HepG2 (cell line): ENCODE measurements at regions not wholly inside any gene's neighbourhood (a gene's known extent, or its start where the extent isn't known, plus 50 kb on each side); places are given as distances from the start of the nearest gene placed in this dataset.

ENCODE experiments used
- ATAC-seq: fragments of 200-7000 bp; cut with Tn5 transposase; 3 replicates; pipeline ENCODE4 v1.9.1; 2020; ENCODE audit warnings: mild to moderate bottlenecking, moderate library complexity
- BruUV-seq: library from RNA; stranded (reverse); fragments of 400-500 nt; replicated peaks from 2 replicates; lab custom pipeline; 2021; lab: Mats Ljungman, UMichigan
- CTCF ChIA-PET: fragments of 300-600 bp; formaldehyde crosslinking; extraction: SDS; loops from one replicate; lab custom pipeline; 2021; ENCODE audit warnings: low total read pairs, inconsistent platforms, low intra/inter-chr PET ratio; lab: Yijun Ruan, JAX
- POLR2A ChIA-PET: fragments of 350-600 bp; sonication (Branson Sonifier 250); formaldehyde crosslinking; loops from one replicate; lab custom pipeline; 2020; ENCODE audit warnings: antibody characterized with exemption, inconsistent platforms; lab: Yijun Ruan, JAX
- DNase-seq: peaks from one replicate; pipeline ENCODE4 v3.0.0-alpha.2; 2015; ENCODE audit warnings: low spot score
- FAIRE-seq: peaks from 3 replicates; lab custom pipeline; 2011; peaks lifted over from hg19 to GRCh38; lab: Jason Lieb, UNC
- H2AFZ ChIP-seq: one replicate; pipeline ENCODE4 v1.6.1; 2011; ENCODE audit warnings: low read length, inconsistent platforms
- H3K27ac ChIP-seq: fragments of 300-600 bp; 3 replicates; pipeline ENCODE4 v1.8.0; 2011; ENCODE audit warnings: mixed run types, mild to moderate bottlenecking, mixed read lengths, low read length, inconsistent platforms; ENCODE audit not compliant: insufficient read depth; ENCODE audit errors: extremely low read length
- H3K27me3 ChIP-seq, 2 experiments: fragments of 200-600 bp in 1 of 2; 2 replicates in 1 of 2; 3 replicates in 1 of 2; pipeline versions ENCODE4 v1.6.0 to v1.8.0; 2011; ENCODE audit warnings: low read length in 2 of 2, mild to moderate bottlenecking in 2 of 2, moderate library complexity in 2 of 2, inconsistent platforms in 1 of 2; ENCODE audit not compliant: insufficient read depth in 2 of 2, control insufficient read depth in 1 of 2
- H3K36me3 ChIP-seq, 2 experiments: fragments of 200-600 bp in 1 of 2; replicated peaks in 1 of 2; 2 replicates in 1 of 2; 3 replicates in 1 of 2; pipeline versions ENCODE4 v1.5.1 to v1.8.0; 2011; ENCODE audit warnings: low read length in 2 of 2, inconsistent platforms in 1 of 2; ENCODE audit not compliant: insufficient read depth in 2 of 2, control insufficient read depth in 1 of 2
- H3K4me1 ChIP-seq: 2 replicates; pipeline ENCODE4 v1.5.1; 2012; ENCODE audit warnings: low read length, inconsistent platforms; ENCODE audit not compliant: insufficient read depth
- H3K4me2 ChIP-seq: 2 replicates; pipeline ENCODE4 v1.6.0; 2011; ENCODE audit warnings: low read depth, low read length, inconsistent platforms
- H3K4me3 ChIP-seq, 3 experiments: fragments of 200-600 bp in 1 of 3; sonication (generic), shearing (Covaris generic) in 1 of 3; replicated peaks in 1 of 3; 2 replicates each; pipeline ENCODE4 v1.5.1; 2011 to 2016; ENCODE audit warnings: low read length in 3 of 3, inconsistent platforms in 2 of 3, low read depth in 2 of 3, mild to moderate bottlenecking in 2 of 3, control low read depth in 1 of 3, mixed read lengths in 1 of 3; ENCODE audit not compliant: insufficient read depth in 1 of 3
- H3K79me2 ChIP-seq: one replicate; pipeline ENCODE4 v1.6.1; 2011; ENCODE audit warnings: low read length, inconsistent platforms; ENCODE audit not compliant: insufficient read depth
- H3K9ac ChIP-seq: 2 replicates; pipeline ENCODE4 v1.6.0; 2011; ENCODE audit warnings: mild to moderate bottlenecking, low read depth, low read length, inconsistent platforms; ENCODE audit not compliant: insufficient read depth
- H3K9me3 ChIP-seq: 2 replicates; pipeline ENCODE4 v1.5.1; 2012; ENCODE audit warnings: mild to moderate bottlenecking, low read length
- H4K20me1 ChIP-seq: 2 replicates; pipeline ENCODE4 v1.6.0; 2011; ENCODE audit warnings: inconsistent platforms, mild to moderate bottlenecking, low read length, moderate library complexity; ENCODE audit not compliant: insufficient read depth
- CREB1 ChIP-seq, 2 experiments: fragments of 450-650 bp in 1 of 2; IDR thresholded peaks; 2 replicates each; pipeline ENCODE4 v1.6.1; 2016 to 2017; ENCODE audit warnings: control low read depth in 1 of 2, mild to moderate bottlenecking in 1 of 2, missing compliant biosample characterization in 1 of 2, missing genetic modification characterization in 1 of 2
- KAT8 ChIP-seq: IDR thresholded peaks from 2 replicates; pipeline ENCODE4 v1.6.1; 2016; ENCODE audit warnings: missing genetic modification reagents, missing compliant biosample characterization
- NCOA5 ChIP-seq: sonication (generic); formaldehyde crosslinking; IDR thresholded peaks from 2 replicates; pipeline ENCODE4 v1.4.0; 2020; ENCODE audit warnings: missing genetic modification reagents
- NFATC3 ChIP-seq: sonication (generic); formaldehyde crosslinking; IDR thresholded peaks from 2 replicates; pipeline ENCODE4 v1.5.1; 2020; ENCODE audit warnings: mild to moderate bottlenecking, missing genetic modification reagents
- ZNF326 ChIP-seq: sonication (generic); formaldehyde crosslinking; IDR thresholded peaks from 2 replicates; pipeline ENCODE4 v1.4.0; 2020; ENCODE audit warnings: missing genetic modification reagents, borderline replicate concordance
- WGBS: methylation state at CpG from one replicate; pipeline ENCODE4 v1.1.6; 2017; ENCODE audit warnings: low lambda C conversion rate; 5-methylcytosine and 5-hydroxymethylcytosine counted together
- in situ Hi-C: cut with HindIII; loops from 2 replicates; pipeline ENCODE4 v1.10.0; 2017; ENCODE audit warnings: low pct_unique_long_range_greater_than_20kb; ENCODE audit not compliant: extremely low pct_ligation_motif_present
- intact Hi-C: fragments of 100-400 bp; cut with micrococcal nuclease; formaldehyde crosslinking; loops from one replicate; pipeline ENCODE4 v1.10.0; 2022; ENCODE audit not compliant: unreplicated experiment
- TF ChIP-seq, protein P1 (sequence below), 2 experiments: IDR thresholded peaks; 2 replicates each; pipeline ENCODE4 v1.6.1; 2011 to 2012; ENCODE audit warnings: low read length in 2 of 2, borderline replicate concordance in 1 of 2, low read depth in 1 of 2, mild to moderate bottlenecking in 1 of 2, moderate library complexity in 1 of 2
- TF ChIP-seq, protein P2 (sequence below): sonication (generic); formaldehyde crosslinking; IDR thresholded peaks from 2 replicates; pipeline ENCODE4 v1.5.0; 2020; ENCODE audit warnings: mild to moderate bottlenecking, missing genetic modification reagents

DNA sequence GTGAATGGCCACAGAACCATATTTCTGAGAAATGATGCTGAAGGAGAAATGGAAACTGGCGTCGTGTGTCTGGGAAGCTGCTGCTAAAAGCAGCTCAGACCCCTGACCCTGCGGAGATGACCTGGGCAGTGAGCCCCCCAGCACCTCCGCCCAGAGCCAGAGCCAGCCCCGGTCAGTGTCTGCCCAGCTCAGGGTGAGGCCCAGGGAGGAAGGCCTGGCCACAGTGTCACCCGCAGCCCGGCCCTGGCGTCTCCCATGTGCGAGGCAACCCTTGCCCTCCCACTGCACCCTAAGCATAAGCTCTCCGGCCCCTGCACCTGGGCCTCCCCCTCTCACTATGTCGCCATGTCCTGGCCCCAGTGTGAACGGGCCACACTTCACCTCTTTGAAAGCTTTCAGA lies 502.8 kb downstream of the EIPR1 start (continued):
- TF ChIP-seq, protein P1, sequence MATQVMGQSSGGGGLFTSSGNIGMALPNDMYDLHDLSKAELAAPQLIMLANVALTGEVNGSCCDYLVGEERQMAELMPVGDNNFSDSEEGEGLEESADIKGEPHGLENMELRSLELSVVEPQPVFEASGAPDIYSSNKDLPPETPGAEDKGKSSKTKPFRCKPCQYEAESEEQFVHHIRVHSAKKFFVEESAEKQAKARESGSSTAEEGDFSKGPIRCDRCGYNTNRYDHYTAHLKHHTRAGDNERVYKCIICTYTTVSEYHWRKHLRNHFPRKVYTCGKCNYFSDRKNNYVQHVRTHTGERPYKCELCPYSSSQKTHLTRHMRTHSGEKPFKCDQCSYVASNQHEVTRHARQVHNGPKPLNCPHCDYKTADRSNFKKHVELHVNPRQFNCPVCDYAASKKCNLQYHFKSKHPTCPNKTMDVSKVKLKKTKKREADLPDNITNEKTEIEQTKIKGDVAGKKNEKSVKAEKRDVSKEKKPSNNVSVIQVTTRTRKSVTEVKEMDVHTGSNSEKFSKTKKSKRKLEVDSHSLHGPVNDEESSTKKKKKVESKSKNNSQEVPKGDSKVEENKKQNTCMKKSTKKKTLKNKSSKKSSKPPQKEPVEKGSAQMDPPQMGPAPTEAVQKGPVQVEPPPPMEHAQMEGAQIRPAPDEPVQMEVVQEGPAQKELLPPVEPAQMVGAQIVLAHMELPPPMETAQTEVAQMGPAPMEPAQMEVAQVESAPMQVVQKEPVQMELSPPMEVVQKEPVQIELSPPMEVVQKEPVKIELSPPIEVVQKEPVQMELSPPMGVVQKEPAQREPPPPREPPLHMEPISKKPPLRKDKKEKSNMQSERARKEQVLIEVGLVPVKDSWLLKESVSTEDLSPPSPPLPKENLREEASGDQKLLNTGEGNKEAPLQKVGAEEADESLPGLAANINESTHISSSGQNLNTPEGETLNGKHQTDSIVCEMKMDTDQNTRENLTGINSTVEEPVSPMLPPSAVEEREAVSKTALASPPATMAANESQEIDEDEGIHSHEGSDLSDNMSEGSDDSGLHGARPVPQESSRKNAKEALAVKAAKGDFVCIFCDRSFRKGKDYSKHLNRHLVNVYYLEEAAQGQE (IDR thresholded peaks at IDR 0.05; ENCODE audit: borderline replicate concordance in 1 of 2, low read depth in 1 of 2, low read length in 2 of 2): no peak
- no peak for TF ChIP-seq NCOA5 (CRISPR knock-in tag)
- TF ChIP-seq, protein P2, sequence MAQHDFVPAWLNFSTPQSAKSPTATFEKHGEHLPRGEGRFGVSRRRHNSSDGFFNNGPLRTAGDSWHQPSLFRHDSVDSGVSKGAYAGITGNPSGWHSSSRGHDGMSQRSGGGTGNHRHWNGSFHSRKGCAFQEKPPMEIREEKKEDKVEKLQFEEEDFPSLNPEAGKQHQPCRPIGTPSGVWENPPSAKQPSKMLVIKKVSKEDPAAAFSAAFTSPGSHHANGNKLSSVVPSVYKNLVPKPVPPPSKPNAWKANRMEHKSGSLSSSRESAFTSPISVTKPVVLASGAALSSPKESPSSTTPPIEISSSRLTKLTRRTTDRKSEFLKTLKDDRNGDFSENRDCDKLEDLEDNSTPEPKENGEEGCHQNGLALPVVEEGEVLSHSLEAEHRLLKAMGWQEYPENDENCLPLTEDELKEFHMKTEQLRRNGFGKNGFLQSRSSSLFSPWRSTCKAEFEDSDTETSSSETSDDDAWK: no peak
- TF ChIP-seq KAT8 (CRISPR knock-in tag): no peak
- TF ChIP-seq NFATC3 (CRISPR knock-in tag): no peak
- TF ChIP-seq, all 625 proteins: peak for 0

DNA sequence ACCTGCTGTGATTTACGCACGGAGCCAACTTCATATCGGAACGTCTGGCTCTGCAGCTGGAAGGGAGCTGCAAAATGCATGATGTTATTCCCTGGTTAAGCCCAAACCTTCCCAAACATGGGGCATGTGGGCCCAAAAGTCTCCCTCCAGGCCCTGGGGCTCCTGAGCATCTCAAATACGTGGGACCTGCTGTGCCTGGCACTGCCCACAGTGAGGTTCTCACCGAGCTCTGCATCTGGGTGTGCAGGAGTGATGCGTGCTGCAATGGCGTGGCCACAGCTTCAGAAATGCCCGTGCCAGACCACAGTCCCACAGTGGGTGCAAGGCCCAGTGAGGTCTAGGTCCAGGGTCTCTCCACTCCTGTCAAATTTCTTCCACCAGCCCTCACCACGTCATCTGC lies 503.3 kb downstream of the EIPR1 start:
- no peaks in the 10 kb centered on the region for H3K9me3 ChIP-seq
- no peak for FAIRE-seq
- intact Hi-C loops: no loop called here
- no peak overlapping the region for H2AFZ ChIP-seq
- no peak for DNase-seq
- POLR2A ChIA-PET: no interaction called here
- no peak overlapping the region for H3K27ac ChIP-seq
- ATAC-seq: no peak
- no peaks in the 10 kb centered on the region for H4K20me1 ChIP-seq
- H3K27me3 ChIP-seq: peaks cover 5 to 25% of the 10 kb centered on the region in 2 experiments; a peak in 4 of 5 replicates
- no peaks in the 10 kb centered on the region for H3K79me2 ChIP-seq
- no peaks in the 10 kb centered on the region for H3K4me1 ChIP-seq
- no peak overlapping the region for H3K4me2 ChIP-seq
- TF ChIP-seq CREB1 (IDR thresholded peaks at IDR 0.05) (0 out of 2 replicates have a peak, but pooled peaks have one; percentile 5), CREB1 (CRISPR knock-in tag; IDR thresholded peaks at IDR 0.05) (no peak), ZNF326 (CRISPR knock-in tag) (no peak)
- no TSS peak for BruUV-seq
- no peak overlapping the region for H3K4me3 ChIP-seq
- WGBS: 34% methylated on average over 10 of the region's 10 CpGs
- no peaks in the 10 kb centered on the region for H3K36me3 ChIP-seq
- no peak overlapping the region for H3K9ac ChIP-seq
- CTCF ChIA-PET: no interaction called here
- in situ Hi-C loops: no loop called here
